ENCODE measurements at regions not wholly inside any gene's neighbourhood (a gene's known extent, or its start where the extent isn't known, plus 50 kb on each side); places are given as distances from the start of the nearest gene placed in this dataset.

- no peak for TF ChIP-seq EZH2 (IDR thresholded peaks at IDR 0.05; ENCODE audit: borderline replicate concordance, low read depth, low read length, severe bottlenecking)
- no peak for TF ChIP-seq CTCF (IDR thresholded peaks at IDR 0.05; ENCODE audit: borderline replicate concordance, extremely low read depth, low read length, poor library complexity, severe bottlenecking)
Measured at GRCh38 chr10:81546243-81546642, 328.8 kb upstream of the NRG3 start.
